GM12891 (cell line): ENCODE measurements at regions not wholly inside any gene's neighbourhood (a gene's known extent, or its start where the extent isn't known, plus 50 kb on each side); places are given as distances from the start of the nearest gene placed in this dataset.

Source experiments
- POLR2A ChIP-seq: IDR thresholded peaks from 2 replicates; pipeline ENCODE4 v1.6.1; 2011; ENCODE audit warnings: low read depth, low read length, control low read depth
- POLR2AphosphoS5 ChIP-seq: IDR thresholded peaks from 2 replicates; pipeline ENCODE4 v1.6.1; 2011; ENCODE audit warnings: low read depth, low read length, control low read depth
- TAF1 ChIP-seq: IDR thresholded peaks from 2 replicates; pipeline ENCODE4 v1.6.1; 2011; ENCODE audit warnings: low read depth, low read length, control low read depth

DNA sequence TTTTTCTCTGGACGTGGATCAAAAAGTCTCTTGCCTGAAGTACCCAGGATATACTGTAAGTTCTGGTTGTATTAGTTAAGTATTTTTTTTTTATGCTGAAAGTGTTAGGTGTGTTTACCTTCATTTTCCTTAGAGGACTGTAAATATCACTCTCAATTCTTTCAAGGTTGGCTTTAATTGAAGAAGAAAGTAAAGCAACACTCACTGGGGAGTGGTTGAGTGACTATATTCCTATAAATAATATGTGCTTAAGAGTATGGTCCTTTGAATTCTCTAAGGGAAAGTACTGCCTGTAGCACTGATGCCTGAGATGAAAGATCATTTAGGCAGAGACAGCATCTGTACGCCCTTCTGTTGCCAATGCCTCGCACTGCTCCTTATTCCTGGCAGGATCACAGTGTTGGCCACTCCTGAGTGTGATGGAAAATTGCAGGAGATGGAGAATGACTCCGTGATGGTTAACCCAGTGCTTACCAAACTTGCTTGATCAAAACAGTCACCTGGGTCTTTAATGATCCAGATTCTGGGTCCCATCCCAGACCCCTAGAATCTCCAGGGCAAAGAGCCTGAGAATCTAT is 182.0 kb upstream of the MPDZ start:
- TF ChIP-seq POLR2A: no peak
- TF ChIP-seq POLR2AphosphoS5: no peak
- no peak for TF ChIP-seq TAF1
